UCSD-AML1 (cell line): ENCODE measurements at regions not wholly inside any gene's neighbourhood (a gene's known extent, or its start where the extent isn't known, plus 50 kb on each side); places are given as distances from the start of the nearest gene placed in this dataset.

ENCODE experiments used
- DNase-seq: peaks from one replicate; lab custom pipeline; 2025; ENCODE audit not compliant: unreplicated experiment; lab: John Stamatoyannopoulos, UW

- no peak for DNase-seq
These were observed 168.9 kb upstream of the MAF start for GRCh38 chr16:79769270-79769927.

GRCh38 chr16:79768276-79768970, 167.9 kb upstream of the MAF start:
- no peak for DNase-seq

GRCh38 chr16:79767421-79768275, 167.1 kb upstream of the MAF start:
- DNase-seq = no peak

GRCh38 chr16:79765901-79766394, 165.4 kb upstream of the MAF start:
- DNase-seq = no peak

- no peak for DNase-seq
These were observed 164.9 kb upstream of the MAF start for GRCh38 chr16:79765431-79765830.

GRCh38 chr16:79764415-79765110, 164.0 kb upstream of the MAF start:
- DNase-seq = no peak

GRCh38 chr16:79762217-79762616, 161.7 kb upstream of the MAF start:
- DNase-seq = no peak

- no peak for DNase-seq
These were observed 158.2 kb upstream of the MAF start for GRCh38 chr16:79758615-79759346.

- no peak for DNase-seq
These were observed 157.4 kb upstream of the MAF start for GRCh38 chr16:79757968-79758367.

- no peak for DNase-seq
These were observed 156.6 kb upstream of the MAF start for GRCh38 chr16:79757163-79757562.

- DNase-seq = no peak
These were observed 156.0 kb upstream of the MAF start for GRCh38 chr16:79756571-79756970.

GRCh38 chr16:79754501-79754900, 154.0 kb upstream of the MAF start:
- no peak for DNase-seq

GRCh38 chr16:79754081-79754480, 153.5 kb upstream of the MAF start:
- DNase-seq = no peak

- DNase-seq = no peak
These were observed 152.7 kb upstream of the MAF start for GRCh38 chr16:79753286-79753685.

GRCh38 chr16:79752396-79752795, 151.9 kb upstream of the MAF start:
- DNase-seq = no peak

- DNase-seq = no peak
These were observed 151.1 kb upstream of the MAF start for GRCh38 chr16:79751471-79752184.

GRCh38 chr16:79750311-79750710, 149.8 kb upstream of the MAF start:
- DNase-seq = no peak

- DNase-seq = no peak
These were observed 148.1 kb upstream of the MAF start for GRCh38 chr16:79748629-79749028.

GRCh38 chr16:79747688-79748087, 147.2 kb upstream of the MAF start:
- DNase-seq = no peak

- no peak for DNase-seq
These were observed 139.7 kb upstream of the MAF start for GRCh38 chr16:79740252-79740651.
